ENCODE measurements at regions not wholly inside any gene's neighbourhood (a gene's known extent, or its start where the extent isn't known, plus 50 kb on each side); places are given as distances from the start of the nearest gene placed in this dataset.

DNA sequence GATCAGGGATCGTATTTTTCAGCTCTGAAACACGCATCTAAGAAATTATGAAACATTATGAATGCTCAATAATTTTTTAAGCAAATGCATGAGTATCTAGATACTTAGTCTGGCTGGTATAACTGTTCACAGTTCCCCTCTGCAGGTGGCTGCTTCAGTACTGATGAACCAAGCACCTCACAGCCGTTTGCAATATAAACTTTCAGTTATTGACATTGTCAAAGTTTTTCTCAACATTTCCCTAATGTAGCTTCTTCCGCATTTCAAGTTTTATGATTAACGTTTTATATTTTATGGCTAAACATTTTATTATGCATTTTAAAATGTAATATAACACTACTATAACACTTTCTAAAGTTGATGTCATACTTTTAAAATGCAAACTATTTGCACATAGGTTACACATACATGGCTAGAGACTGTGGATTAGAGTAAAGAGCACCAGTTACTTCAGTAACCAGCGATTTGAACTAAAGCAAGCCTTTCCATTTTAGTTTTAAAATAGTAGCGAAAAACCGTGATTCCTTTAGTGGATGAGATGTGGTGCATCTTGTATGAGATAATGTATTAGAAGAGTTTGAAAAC, 495.4 kb downstream of the XIRP2 start:
- TF ChIP-seq, protein P1, sequence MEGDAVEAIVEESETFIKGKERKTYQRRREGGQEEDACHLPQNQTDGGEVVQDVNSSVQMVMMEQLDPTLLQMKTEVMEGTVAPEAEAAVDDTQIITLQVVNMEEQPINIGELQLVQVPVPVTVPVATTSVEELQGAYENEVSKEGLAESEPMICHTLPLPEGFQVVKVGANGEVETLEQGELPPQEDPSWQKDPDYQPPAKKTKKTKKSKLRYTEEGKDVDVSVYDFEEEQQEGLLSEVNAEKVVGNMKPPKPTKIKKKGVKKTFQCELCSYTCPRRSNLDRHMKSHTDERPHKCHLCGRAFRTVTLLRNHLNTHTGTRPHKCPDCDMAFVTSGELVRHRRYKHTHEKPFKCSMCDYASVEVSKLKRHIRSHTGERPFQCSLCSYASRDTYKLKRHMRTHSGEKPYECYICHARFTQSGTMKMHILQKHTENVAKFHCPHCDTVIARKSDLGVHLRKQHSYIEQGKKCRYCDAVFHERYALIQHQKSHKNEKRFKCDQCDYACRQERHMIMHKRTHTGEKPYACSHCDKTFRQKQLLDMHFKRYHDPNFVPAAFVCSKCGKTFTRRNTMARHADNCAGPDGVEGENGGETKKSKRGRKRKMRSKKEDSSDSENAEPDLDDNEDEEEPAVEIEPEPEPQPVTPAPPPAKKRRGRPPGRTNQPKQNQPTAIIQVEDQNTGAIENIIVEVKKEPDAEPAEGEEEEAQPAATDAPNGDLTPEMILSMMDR (conservative IDR thresholded peaks at IDR 0.05; ENCODE audit: low read length): no peak
- TF ChIP-seq EZH2phosphoT487 (IDR thresholded peaks at IDR 0.05; ENCODE audit: borderline replicate concordance, low read depth, low read length): no peak
